ENCODE measurements at regions not wholly inside any gene's neighbourhood (a gene's known extent, or its start where the extent isn't known, plus 50 kb on each side); places are given as distances from the start of the nearest gene placed in this dataset.
"Not testable (repeated sequence)": the region's sequence is repeated elsewhere in the genome, so short reads cannot be mapped to it uniquely, and the experiment has no call there.

DNA sequence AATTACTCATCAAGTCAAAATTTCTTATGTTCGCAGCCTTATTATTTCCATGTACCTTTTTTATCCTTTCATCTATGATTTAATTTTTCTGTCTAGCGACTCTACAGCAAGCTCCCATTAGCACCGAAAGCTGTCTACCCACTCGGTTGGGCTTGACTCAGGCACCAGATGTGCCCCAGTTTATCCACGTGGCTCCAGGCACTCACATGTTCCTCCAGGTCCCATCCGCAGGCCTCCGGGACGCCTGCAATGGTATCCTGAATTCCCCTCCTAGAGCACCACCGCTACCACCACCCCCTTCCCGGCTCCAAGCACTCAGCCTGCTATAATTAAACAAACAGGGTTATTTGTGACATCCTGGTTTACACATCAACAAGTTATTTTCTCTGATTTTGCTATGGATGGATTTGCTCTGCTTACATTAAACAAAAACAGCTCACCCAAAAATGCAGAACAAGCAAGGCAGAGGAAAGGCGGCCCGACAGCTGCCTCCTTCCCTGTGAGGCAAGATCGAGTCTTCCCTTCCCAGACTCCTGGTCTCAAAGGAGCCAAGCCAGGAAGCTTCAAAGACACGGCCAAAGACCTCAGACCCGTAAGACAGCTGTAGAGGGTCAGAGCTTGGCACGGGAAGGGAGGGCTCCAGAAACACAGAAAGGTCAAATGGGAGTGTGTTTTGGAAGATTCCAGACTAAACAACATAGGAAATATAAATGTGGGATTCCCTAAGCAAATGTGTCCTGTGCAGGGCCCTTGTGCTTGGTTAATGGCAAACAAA, 253.8 kb downstream of the TTC8 start:
- no peak for DNase-seq

DNA sequence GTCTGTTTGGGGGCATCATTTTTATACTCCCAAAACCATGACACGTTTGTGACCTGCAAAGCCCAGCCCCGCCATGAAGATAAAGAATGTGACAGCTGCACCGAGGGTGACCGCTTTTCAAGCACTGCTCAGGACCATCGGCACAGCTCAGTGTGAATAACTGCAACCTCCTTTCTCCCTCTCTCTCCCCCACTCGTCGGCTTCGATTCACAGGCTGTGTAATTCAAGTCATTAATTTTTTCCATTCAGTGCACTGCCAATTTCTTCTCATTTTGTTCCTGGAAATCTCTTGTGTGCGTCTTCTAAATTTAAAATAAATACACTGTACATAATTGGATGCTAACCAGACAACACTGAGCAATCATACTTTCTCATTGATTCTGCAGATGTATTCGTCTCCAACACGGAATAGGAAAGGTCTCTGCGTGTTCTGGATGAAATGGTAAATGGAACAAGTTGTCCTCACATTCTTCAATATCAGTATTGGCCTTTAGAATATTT, 260.8 kb downstream of the TTC8 start:
- no peak for DNase-seq

DNA sequence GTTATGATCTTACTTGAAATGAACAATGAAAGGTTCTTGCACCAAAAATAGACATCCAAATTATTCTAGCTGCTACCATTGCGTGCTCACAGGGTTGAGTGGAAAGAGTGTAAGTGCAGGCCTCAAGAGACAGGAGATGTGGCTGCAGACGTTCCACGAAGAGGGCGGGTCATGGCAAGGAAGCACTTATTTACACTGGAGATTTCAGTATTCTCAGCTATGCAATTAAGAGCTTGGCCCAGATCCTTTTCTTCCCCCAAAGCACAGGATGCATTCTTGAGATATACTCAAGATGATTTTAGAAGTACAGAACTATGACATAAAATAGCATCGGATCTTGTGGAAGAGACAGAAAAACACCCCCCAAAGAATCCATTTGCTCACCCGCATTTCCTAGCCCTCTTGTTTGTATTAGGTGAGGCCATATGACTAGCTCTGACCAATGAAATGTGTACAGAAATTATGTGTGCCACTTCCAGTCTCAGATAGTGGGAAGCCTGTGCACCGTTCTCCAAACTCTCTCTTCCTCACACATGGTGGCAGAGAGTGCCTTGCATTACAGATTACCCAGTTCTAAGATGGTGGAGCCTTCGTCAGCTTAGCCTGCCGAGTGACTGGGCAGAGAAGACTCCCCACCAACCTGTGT, 261.4 kb downstream of the TTC8 start:
- no peak for DNase-seq

- DNase-seq, result no peak
These were observed 264.1 kb downstream of the TTC8 start for GRCh38 chr14:89088530-89088929.

DNA sequence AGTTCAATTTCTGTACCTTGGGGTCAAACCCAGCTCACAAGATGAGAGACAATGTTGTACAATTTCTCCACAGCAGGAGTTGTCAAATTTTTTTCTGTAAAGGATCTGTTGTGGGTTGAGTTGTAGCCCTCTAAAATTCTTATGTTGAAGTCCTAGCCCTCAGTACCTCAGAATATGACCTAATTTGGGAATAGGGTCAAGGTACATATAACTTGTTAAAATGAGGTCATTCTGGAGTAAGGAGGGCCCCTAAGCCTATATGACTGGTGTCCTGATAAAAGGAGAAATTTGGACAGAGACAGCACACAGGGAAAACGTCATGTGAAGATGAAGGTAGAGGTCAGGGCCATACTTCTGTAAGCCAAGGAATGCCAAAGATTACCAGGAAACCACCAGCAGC, 264.9 kb downstream of the TTC8 start:
- no peak for DNase-seq

- no peak for DNase-seq
These were observed 267.3 kb downstream of the TTC8 start for GRCh38 chr14:89091781-89092180.

GRCh38 chr14:89093083-89093730, 268.8 kb downstream of the TTC8 start:
- DNase-seq, result no peak

GRCh38 chr14:89095036-89095435, 270.6 kb downstream of the TTC8 start:
- no peak for DNase-seq

GRCh38 chr14:89096946-89097345, 272.5 kb downstream of the TTC8 start:
- DNase-seq, result no peak

GRCh38 chr14:89098254-89098653, 273.8 kb downstream of the TTC8 start:
- DNase-seq, result no peak

GRCh38 chr14:89104171-89104817, 279.8 kb downstream of the TTC8 start:
- DNase-seq, result not testable (repeated sequence)

DNA sequence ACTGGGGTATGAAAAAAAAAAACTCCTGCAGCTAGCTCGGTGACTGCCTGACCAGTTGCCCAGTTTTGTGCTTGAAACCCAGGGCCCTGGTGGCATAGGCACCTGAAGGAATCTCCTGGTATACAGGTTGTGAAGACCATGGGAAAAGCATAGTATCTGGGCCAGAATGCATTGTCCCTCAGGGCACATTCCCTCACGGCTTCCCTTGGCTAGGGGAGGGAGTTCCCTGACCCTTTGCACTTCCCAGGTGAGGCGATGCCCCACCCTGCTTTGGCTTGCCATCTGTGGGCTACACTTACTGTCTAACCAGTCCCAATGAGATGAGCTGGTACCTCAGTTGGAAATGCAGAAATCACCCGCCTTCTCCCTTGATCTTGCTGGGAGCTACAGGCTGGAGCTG, 280.4 kb downstream of the TTC8 start:
- not testable (repeated sequence) for DNase-seq
